Erythroblast (primary cell): ENCODE measurements at regions not wholly inside any gene's neighbourhood (a gene's known extent, or its start where the extent isn't known, plus 50 kb on each side); places are given as distances from the start of the nearest gene placed in this dataset.

Experiments
- DNase-seq, 2 experiments: peaks; one replicate each; lab custom pipeline; 2025; lab: John Stamatoyannopoulos, UW
- GATA1 ChIP-seq: IDR thresholded peaks from 2 replicates; pipeline ENCODE4 v1.6.1; 2011; ENCODE audit warnings: low read depth, mild to moderate bottlenecking, control low read depth, low read length, moderate library complexity
- POLR2A ChIP-seq: IDR thresholded peaks from 2 replicates; pipeline ENCODE4 v1.6.1; 2011; ENCODE audit warnings: mild to moderate bottlenecking, low read length

GRCh38 chr12:19692566-19692965, 253.3 kb downstream of the AEBP2 start:
- DNase-seq = no peak
- TF ChIP-seq POLR2A (no peak), GATA1 (no peak)

DNA sequence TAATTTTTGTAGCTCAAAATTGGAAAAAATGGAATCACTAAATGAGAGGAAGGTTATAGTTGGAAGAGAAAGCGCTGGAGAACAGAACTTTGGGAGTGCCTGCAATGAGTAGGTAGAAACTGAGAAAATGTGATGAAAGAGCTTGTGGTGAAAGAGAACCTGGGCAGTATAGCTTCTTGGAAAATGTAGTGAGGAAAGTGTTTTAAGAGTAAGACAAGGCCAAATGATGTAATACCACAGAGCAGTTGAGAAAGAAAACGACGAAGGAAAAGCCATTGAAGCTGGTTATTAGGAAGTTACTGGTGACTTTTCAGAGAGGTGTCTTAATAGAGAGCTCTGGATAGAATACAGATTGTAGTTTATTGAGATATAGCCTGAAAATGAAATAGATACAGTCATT, 255.3 kb downstream of the AEBP2 start:
- TF ChIP-seq GATA1 (no peak), POLR2A (no peak)
- DNase-seq = no peak

DNA sequence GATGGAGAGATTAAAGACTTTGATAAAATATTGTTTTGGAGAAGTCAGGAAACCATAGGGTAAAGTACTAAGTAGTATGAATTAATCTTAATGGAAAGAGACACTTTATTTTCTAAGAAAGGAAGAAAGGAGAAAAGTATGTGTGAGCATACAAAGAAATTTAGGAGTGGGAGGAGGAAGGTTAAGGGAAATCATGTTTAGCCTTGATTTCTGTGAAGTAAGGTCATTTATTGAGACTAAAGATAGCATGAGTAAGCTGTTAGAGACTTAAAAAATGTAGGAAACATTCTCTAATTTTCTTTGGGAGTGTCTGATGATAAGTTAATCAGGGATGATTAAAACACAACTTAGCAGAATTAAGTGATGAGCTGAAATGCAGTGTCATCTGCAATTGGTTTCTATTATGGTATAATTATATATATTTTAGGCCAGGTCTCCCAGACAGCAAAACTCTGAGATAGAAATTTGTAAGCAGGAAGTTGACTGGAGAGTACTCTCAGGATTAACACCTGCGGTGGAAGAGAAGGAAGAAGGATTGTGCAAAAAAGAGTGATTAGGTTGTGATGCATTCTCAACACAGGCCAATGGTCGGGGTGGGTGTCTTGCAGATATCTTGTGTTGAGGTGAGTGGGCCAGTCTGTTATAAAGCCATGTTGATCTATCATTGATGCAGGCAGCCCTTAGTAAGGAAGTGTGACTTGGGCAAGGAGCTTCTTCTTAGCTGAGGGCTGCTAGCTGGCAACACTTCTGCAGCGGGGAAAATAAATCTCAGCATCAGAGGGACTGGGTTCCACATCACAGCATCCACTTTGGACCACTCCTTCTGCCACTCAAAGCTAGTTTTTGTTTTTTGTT, 256.2 kb downstream of the AEBP2 start:
- no peak for DNase-seq
- TF ChIP-seq GATA1 (no peak), POLR2A (no peak)

DNA sequence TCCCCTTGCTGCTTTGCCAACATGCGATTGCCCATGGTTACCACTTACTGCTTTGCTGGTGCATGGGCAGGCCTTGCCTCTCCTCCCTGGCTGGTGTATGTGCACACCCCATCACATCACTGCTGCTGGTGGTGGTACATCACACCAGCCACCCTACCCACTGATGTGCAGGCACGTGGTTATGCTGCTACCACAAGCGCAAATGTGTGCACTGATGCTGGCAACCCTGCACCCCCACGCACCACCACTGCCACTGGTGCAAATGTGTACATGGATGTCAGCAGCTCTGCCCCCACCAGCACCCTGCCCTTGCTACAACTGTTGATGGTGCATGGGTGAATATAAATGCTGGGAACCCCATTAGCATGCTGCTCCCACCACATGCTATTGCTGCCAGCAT, 261.7 kb downstream of the AEBP2 start:
- no peak for DNase-seq
- TF ChIP-seq POLR2A = no peak
- no peak for TF ChIP-seq GATA1

DNA sequence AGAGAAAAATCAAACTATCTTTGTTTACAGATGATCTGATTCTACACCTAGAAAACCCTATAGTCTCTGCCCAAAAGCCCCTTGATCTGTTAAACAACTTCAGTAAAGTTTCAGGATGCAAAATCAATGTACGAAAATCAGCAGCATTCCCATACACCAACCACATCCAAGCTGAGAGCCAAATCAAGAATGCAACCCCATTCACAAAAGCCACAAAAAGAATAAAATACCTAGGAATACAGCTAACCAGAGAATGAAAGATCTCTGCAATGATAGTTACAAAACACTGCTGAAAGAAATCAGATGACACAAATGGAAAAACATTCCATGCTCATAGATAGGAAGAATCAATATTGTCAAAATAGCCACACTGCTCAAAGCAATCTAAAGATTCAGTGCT, 265.7 kb downstream of the AEBP2 start:
- DNase-seq = no peak
- TF ChIP-seq GATA1 (no peak), POLR2A (no peak)

DNA sequence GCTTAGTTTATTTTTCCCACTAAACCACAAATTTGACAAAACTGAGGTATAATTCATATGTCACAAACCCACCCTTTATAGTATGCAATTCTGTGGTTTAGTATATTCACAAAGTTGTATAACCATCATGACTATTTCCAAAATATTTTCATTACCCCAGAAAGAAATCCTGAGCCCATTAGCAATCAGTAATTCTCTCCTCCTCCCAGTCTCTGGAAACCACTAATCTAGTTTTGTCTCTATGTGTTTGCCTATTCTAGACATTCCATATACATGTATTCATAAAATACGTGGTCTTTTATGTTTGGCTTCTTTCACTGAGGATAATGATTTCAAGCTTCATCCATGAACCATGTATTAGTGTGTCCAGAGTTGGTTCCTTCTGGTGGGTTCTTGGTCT, 267.6 kb downstream of the AEBP2 start:
- no peak for DNase-seq
- TF ChIP-seq POLR2A (no peak), GATA1 (no peak)

DNA sequence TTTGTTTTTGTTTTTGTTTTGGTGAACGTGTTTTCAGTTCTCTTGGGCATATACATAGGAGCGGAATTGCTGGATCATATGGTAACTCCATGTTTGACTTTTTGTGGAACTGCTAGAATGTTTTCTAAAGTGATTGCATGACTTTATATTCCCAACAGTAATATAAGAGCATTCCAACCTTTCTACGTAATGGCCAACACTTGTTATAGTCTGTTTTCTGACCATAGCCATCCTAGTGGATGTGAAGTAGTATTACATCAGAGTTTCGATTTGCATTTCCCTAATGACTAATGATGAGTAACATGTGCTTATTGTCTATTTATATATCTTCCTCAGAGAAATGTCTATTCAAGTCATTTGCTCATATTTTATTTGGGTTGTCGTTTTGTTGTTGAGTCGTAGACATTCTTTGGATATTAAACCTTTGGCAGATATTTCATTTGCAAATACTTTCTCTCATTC, 268.7 kb downstream of the AEBP2 start:
- DNase-seq = no peak
- TF ChIP-seq GATA1 (no peak), POLR2A (no peak)

GRCh38 chr12:19709889-19710288, 270.6 kb downstream of the AEBP2 start:
- no peak for TF ChIP-seq POLR2A
- TF ChIP-seq GATA1 = no peak
- DNase-seq = no peak

DNA sequence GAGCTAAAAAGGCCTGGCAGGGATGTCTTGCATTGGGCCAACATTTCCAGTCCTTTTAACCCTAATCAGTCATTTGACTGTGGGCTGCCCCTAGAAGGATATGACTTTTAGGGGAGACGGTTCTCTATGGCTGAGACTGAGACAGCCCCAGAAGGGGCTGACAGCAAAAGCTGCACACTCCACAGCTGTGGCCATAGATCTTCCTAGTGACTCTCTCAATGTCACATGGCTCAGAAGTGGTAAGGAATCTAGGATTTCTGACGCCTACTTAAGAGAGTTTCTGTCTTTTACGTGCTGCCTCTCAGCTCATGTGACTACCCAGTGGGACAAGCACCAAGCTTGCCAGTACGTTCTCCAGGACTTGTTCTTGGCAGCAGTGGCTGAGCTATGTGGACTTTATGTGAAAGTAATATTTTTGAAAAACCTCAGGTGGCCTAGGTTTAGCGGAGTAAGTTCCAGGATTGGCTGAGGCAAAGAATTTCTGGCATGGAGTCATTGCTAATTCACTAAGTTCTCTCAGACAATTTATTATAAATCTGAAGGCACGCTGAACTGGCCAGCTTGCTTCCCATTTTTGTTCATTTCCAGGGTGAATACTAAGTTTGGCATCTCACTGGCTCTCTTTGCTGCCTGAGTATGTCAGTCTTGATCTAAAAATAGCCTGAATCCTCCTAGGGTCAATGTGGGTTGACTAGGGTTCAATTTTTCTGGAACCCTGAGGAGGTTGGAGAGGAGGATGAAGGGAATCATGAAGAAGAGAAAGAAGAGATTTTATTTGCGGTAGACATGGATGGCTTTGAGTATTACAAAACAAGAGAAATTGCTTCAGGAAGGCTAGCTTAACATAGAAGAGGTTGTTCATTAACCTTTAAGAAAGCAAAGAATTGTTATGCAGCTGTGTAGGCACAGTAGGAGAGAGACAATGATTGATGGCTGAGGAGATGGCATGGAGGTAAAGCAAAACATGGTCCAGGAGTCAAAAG, 271.8 kb downstream of the AEBP2 start:
- no peak for TF ChIP-seq POLR2A
- TF ChIP-seq GATA1 = no peak
- no peak for DNase-seq

GRCh38 chr12:19712041-19712440, 272.7 kb downstream of the AEBP2 start:
- no peak for TF ChIP-seq POLR2A
- no peak for TF ChIP-seq GATA1
- DNase-seq = no peak

GRCh38 chr12:19718401-19718800, 279.1 kb downstream of the AEBP2 start:
- no peak for DNase-seq
- no peak for TF ChIP-seq GATA1
- TF ChIP-seq POLR2A = no peak

GRCh38 chr12:19719672-19720071, 280.4 kb downstream of the AEBP2 start:
- DNase-seq = no peak
- TF ChIP-seq POLR2A (no peak), GATA1 (no peak)

DNA sequence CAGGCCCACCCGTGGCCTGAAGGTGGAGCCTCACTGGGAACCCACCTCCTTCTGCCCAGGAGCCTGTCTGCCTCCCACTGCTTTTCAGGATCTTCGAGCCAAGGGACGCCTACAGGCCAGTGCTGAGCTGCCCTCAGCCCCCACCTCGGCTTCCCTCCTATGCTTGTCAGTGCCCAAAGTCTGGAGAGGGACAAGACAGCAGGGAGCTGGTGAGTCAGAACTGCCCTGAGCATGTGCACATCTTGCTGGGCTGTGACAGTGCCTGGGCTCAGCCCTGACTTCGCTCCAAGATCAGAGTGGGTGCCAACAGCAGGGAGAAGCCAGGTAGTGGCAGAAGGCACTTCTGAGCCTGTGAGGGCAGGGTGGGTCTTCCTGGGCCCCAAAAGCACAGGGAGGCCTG, 286.8 kb downstream of the AEBP2 start:
- TF ChIP-seq GATA1 (no peak), POLR2A (no peak)
- no peak for DNase-seq

GRCh38 chr12:19726592-19726991, 287.3 kb downstream of the AEBP2 start:
- TF ChIP-seq POLR2A (no peak), GATA1 (no peak)
- DNase-seq = no peak

- no peak for TF ChIP-seq POLR2A
- no peak for DNase-seq
Measured at GRCh38 chr12:19737019-19737418, 297.7 kb downstream of the AEBP2 start.
